OCI-LY3 (cell line): ENCODE measurements at regions not wholly inside any gene's neighbourhood (a gene's known extent, or its start where the extent isn't known, plus 50 kb on each side); places are given as distances from the start of the nearest gene placed in this dataset.
"Not testable (repeated sequence)": the region's sequence is repeated elsewhere in the genome, so short reads cannot be mapped to it uniquely, and the experiment has no call there.

ENCODE experiments used
- H2AFZ ChIP-seq: fragments of 200-600, 300-600 bp; shearing (Covaris generic); 2 replicates; pipeline ENCODE4 v1.6.0; 2014; ENCODE audit warnings: antibody characterized with exemption, low read depth, low read length
- H3K27ac ChIP-seq: fragments of 200-600, 300-600 bp; sonication (generic); 2 replicates; pipeline ENCODE4 v1.5.1; 2014; ENCODE audit warnings: mild to moderate bottlenecking, low read length, moderate library complexity, mixed read lengths
- H3K27me3 ChIP-seq: fragments of 200-600, 300-600 bp; sonication (generic); 2 replicates; pipeline ENCODE4 v1.6.1; 2014; ENCODE audit warnings: low read depth, low read length, mixed read lengths
- H3K36me3 ChIP-seq: fragments of 200-600, 300-600 bp; sonication (generic); replicated peaks from 2 replicates; pipeline ENCODE3; 2014; ENCODE audit warnings: low read depth, low read length, mixed read lengths
- H3K4me1 ChIP-seq: fragments of 300-600, 200-600 bp; sonication (generic); 2 replicates; pipeline ENCODE4 v1.6.1; 2014; ENCODE audit warnings: low read length, mixed read lengths
- H3K4me2 ChIP-seq: fragments of 200-600, 300-600 bp; sonication (generic); 2 replicates; pipeline ENCODE4 v1.6.1; 2014; ENCODE audit warnings: low read length, mixed read lengths
- H3K4me3 ChIP-seq: fragments of 300-600, 200-600 bp; sonication (generic); 2 replicates; pipeline ENCODE4 v1.5.1; 2014; ENCODE audit warnings: antibody characterized with exemption, mild to moderate bottlenecking, low read length, moderate library complexity
- H3K79me2 ChIP-seq: fragments of 300-600, 200-600 bp; shearing (Covaris generic); 2 replicates; pipeline ENCODE4 v1.6.1; 2014; ENCODE audit warnings: mild to moderate bottlenecking, low read length, mixed read lengths
- H3K9ac ChIP-seq: fragments of 300-600, 200-600 bp; shearing (Covaris generic); 2 replicates; pipeline ENCODE4 v1.6.0; 2014; ENCODE audit warnings: mild to moderate bottlenecking, low read length, moderate library complexity
- H3K9me3 ChIP-seq: fragments of 200-600, 300-600 bp; shearing (Covaris generic); 2 replicates; pipeline ENCODE4 v1.6.1; 2014; ENCODE audit warnings: low read length, mixed read lengths; ENCODE audit not compliant: insufficient read depth
- H4K20me1 ChIP-seq: fragments of 200-600, 300-600 bp; sonication (generic); 2 replicates; pipeline ENCODE4 v1.6.1; 2016; ENCODE audit warnings: low read length, mixed read lengths; ENCODE audit not compliant: insufficient read depth
- CTCF ChIP-seq: fragments of 200-600, 300-600 bp; sonication (generic); IDR thresholded peaks from 2 replicates; pipeline ENCODE4 v1.5.1; 2014; ENCODE audit warnings: antibody characterized with exemption, low read length, low read depth
- EZH2phosphoT487 ChIP-seq: fragments of 200-600 bp; shearing (Covaris generic); IDR thresholded peaks from 2 replicates; pipeline ENCODE4 v1.6.1; 2018; ENCODE audit warnings: antibody characterized with exemption, mixed run types, low read depth

DNA sequence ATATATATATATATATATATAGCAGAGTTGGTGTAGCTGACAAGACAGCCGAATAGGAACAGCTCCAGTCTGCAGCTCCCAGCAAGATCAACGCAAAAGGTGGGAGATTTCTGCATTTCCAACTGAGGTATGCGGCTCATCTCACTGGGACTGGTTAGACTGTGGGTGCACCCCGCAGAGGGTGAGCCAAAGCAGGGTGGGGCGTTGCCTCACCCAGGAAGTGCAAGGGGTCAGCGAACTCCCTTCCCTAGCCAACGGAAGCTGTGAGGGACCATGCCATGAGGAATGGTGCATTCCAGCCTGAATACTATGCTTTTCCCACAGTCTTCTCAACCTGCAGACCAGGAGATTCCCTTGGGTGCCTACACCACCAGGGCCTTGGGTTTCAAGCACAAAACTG, 81.7 kb upstream of the ST3GAL6 start:
- Histone ChIP-seq H3K27me3 (no peaks in the 10 kb centered on the region), H3K27ac (no peak overlapping the region), H3K9me3 (no peaks in the 10 kb centered on the region), H3K79me2 (no peaks in the 10 kb centered on the region), H2AFZ (no peak overlapping the region), H3K4me3 (no peak overlapping the region), H3K4me2 (no peak overlapping the region), H3K4me1 (no peaks in the 10 kb centered on the region), H3K9ac (no peak overlapping the region), H4K20me1 (no peaks in the 10 kb centered on the region), H3K36me3 (no peaks in the 10 kb centered on the region)
- TF ChIP-seq CTCF, result no peak
- TF ChIP-seq EZH2phosphoT487, result no peak

DNA sequence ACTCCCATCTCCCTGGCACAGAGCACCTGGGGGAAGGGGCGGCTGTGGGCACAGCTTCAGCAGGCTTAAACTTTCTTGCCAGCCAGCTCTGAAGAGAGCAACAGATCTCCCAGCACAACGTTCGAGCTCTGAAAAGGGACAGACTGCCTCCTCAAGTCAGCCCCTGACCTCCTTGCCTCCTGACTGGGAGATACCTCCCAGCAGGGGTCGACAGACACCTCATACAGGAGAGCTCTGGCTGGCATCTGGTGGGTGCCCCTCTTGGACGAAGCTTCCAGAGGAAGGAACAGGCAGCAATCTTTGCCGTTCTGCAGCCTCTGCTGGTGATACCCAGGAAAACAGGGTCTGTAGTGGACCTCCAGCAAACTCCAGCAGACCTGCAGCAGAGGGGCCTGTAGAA, 80.7 kb upstream of the ST3GAL6 start:
- H3K4me2 ChIP-seq, H3K27ac ChIP-seq, H4K20me1 ChIP-seq, H3K79me2 ChIP-seq, H3K27me3 ChIP-seq, H3K36me3 ChIP-seq, H3K9me3 ChIP-seq, H3K4me3 ChIP-seq, H2AFZ ChIP-seq, H3K9ac ChIP-seq, H3K4me1 ChIP-seq: not testable (repeated sequence)

GRCh38 chr3:98688363-98688762, 74.8 kb upstream of the ST3GAL6 start:
- no peaks in the 10 kb centered on the region for H3K36me3 ChIP-seq
- no peak overlapping the region for H3K4me3 ChIP-seq
- H4K20me1 ChIP-seq, result no peaks in the 10 kb centered on the region
- no peak overlapping the region for H3K9ac ChIP-seq
- no peaks in the 10 kb centered on the region for H3K9me3 ChIP-seq
- TF ChIP-seq EZH2phosphoT487, result no peak
- no peak for TF ChIP-seq CTCF
- H3K79me2 ChIP-seq, result no peaks in the 10 kb centered on the region
- no peaks in the 10 kb centered on the region for H3K4me1 ChIP-seq
- H2AFZ ChIP-seq, result no peak overlapping the region
- H3K4me2 ChIP-seq, result no peak overlapping the region
- H3K27me3 ChIP-seq, result no peaks in the 10 kb centered on the region
- H3K27ac ChIP-seq, result no peak overlapping the region

DNA sequence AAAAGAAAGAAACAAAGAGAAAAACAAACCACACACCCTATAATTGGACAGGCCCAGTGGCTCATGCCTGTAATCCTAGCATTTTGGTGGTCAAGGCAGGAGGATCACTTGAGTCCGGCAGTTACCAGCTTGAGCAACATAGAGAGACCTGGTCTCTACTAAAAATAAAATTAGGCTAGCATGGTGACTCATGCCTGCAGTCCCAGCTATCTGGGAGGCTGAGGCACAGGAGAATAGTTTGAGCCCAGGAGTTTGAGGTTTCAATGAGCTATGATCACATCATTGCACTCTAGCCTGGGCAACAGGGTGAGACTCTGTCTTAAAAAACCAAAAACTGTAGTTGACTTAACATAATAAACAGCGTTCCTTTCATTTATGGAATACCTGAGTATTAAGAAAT, 72.3 kb upstream of the ST3GAL6 start:
- H3K79me2 ChIP-seq, result no peaks in the 10 kb centered on the region
- TF ChIP-seq EZH2phosphoT487 (no peak), CTCF (no peak)
- no peak overlapping the region for H2AFZ ChIP-seq

DNA sequence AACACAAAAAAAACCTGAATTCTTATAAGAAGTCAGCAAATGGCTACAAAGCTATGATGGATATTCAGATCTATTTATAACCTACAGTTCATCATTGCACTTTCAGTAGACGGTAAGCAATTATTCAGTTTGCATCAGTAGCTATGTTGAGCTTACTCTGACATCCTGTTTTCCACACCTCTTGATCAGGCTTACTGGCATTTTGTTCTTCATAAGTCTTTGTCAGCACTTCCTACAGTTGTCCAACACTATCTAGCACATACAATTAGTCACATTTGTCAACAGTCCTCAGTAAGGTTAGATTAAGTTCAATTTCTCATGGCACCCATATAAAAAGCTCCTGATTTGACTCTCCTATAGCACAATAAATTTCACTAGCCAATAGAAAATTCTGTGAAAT, 71.2 kb upstream of the ST3GAL6 start:
- H3K27me3 ChIP-seq, result no peaks in the 10 kb centered on the region
- no peak overlapping the region for H3K4me2 ChIP-seq
- no peak overlapping the region for H2AFZ ChIP-seq
- no peak overlapping the region for H3K9ac ChIP-seq
- H3K79me2 ChIP-seq, result no peaks in the 10 kb centered on the region
- TF ChIP-seq EZH2phosphoT487, result no peak
- TF ChIP-seq CTCF, result no peak
- H3K27ac ChIP-seq, result no peak overlapping the region
- no peaks in the 10 kb centered on the region for H4K20me1 ChIP-seq
- no peaks in the 10 kb centered on the region for H3K4me1 ChIP-seq
- no peaks in the 10 kb centered on the region for H3K36me3 ChIP-seq
- H3K4me3 ChIP-seq, result no peak overlapping the region
- H3K9me3 ChIP-seq, result no peaks in the 10 kb centered on the region

More for the DNA sequence above, 72.3 kb upstream of the ST3GAL6 start:
- Histone ChIP-seq H3K4me3 (no peak overlapping the region), H3K27me3 (no peaks in the 10 kb centered on the region), H3K4me2 (no peak overlapping the region), H3K4me1 (no peaks in the 10 kb centered on the region), H3K9ac (no peak overlapping the region), H3K36me3 (no peaks in the 10 kb centered on the region), H3K27ac (no peak overlapping the region), H3K9me3 (no peaks in the 10 kb centered on the region), H4K20me1 (no peaks in the 10 kb centered on the region)
